HuH-7.5 (cell line): ENCODE measurements at regions not wholly inside any gene's neighbourhood (a gene's known extent, or its start where the extent isn't known, plus 50 kb on each side); places are given as distances from the start of the nearest gene placed in this dataset.
A peak's percentile ranks its signal among the peaks of the same experiment; 100 is the strongest.

ENCODE experiments used
- DNase-seq: peaks from one replicate; pipeline ENCODE4 v3.0.0; 2011; ENCODE audit warnings: low spot score

DNA sequence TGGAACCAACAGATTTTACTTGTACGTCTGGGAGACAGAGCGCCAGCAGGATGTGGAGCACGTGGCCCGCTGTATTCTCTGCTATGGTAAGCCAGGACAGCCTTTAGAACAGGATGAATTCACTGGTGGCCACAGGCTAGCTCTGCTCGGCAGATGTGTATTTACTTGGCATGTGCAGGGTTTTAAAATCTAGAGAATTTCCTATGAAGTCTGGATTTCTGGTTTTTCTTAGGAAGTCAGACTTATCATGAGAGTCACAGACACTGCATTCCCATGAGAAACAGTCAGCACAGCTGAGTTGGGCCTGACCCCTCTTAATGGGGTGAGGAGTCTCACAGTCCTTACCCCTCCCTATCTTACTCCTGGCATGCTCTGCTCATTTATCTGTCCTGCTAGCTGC, 84.6 kb upstream of the COL6A5 start:
- no peak for DNase-seq

DNA sequence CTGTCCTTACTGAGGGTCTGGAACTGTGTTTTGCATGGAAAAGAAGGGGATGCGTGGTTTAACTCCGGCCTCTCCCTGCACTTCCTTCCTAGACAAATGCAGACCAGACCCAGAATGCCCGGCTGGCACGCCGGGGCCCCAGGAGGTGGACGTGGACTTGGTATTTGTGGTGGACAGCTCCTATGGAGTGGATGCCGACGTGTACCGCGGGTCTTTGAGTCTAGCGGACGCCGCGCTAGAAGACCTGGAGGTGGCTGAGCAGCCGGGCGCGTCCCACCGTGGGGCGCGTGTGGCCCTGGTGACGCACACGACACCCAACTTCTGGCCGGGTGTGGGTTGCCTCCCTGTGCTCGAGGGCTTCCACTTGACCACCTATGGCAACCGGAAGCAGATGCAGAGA, 81.8 kb upstream of the COL6A5 start:
- no peak for DNase-seq

DNA sequence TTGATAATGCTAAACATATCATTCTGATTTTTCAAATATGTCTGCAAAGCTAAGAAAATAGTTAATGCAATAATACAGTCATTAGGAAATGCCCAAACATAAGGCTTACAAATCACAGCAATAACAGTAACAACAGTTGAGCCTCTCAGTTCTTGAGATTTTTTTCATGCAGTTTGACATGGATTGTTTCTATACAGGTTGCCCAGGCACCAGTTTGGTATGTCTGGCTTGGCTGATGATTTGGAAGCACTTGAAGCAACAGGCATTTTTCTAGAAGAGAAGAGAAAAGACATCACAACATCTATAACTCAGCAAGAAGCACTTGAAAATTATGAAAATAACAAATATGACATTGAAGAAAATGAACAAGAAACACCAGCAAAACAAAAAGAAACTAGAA, 78.7 kb upstream of the COL6A5 start:
- no peak for DNase-seq

DNA sequence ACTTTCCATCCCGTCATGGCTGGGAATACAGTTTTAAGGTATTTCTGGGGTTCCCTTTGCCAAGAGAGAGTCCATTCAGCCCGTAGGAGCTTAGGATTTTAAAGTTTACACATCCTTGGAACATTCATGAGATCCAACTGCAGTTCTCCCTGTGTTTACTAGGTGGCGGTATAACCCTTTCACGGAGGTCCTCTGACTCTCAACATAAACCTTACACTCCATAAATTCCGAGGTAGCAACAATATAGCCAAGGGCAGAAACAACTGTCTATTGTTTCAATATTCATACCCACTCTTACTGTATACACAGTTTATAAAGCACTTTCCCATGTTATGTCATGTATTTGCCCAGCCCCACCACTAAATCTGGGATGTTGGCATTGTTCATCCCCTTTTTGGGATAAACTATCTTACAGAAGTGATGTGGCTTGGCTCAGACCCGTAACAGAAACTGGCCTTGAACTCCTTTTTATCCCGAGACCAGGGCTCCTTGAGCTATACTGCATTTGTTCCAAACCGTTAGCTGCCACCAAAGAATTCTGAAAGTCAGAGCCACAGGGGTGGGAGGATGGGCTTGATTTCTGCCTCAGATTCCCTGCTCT, 69.2 kb upstream of the COL6A5 start:
- DNase-seq: peak; percentile 46

DNA sequence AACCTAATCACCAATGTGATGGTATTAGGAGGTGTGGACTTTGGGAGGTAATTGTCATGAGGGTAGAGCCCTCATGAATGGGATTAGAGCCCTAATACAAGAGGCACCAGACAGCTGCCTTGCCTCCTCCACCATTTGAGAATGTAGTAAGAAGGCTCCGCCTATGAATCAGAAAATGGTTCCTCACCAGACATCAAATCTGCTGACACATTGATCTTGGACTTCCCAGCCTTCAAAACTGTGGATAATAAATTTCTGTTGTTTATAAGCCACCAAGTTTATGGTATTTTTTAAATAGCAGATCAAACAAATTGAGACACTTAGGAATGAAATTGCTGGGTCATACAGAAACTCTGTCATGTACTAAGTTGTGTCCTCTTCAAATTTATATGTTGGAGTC, 56.8 kb upstream of the COL6A5 start:
- DNase-seq: no peak

DNA sequence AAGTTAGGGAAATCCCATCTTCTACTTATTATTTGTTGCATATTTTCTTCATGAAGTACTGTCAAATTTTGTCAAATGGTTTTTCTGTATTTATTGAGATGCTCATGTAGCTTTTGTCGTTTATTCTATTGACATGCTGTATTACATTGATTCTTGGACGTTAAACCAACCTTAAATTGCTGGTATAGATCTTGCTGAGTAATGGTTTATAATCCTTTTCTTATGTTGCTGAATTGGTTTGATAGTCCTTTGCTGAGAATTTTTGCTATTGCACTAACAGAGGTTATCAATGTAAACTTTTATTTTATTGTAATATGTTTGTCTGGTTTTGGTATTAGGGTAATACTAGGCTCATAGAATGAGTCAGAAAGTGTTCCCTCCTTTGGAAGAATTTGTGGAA, 54.3 kb upstream of the COL6A5 start:
- no peak for DNase-seq

DNA sequence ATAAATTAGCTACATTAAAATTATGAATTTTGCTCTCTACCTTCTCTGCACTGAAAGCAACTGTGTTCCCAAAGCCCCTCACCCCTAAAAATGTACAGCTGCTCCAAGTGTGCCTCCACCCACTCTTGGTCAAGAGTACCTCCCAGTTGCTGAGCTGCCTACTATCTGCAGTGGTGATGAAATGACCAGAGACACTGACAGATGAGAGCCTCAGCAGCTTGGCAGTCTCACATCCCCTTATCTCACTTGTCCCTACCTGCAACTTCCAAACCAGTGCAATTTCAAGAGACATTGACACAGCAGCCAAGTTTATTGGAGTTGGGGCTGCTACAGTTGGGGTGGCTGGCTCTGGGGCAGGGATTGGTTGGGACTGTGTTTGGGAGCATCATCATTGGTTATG, 52.2 kb upstream of the COL6A5 start:
- no peak for DNase-seq
